Myocyte (in vitro differentiated cells): ENCODE measurements at regions not wholly inside any gene's neighbourhood (a gene's known extent, or its start where the extent isn't known, plus 50 kb on each side); places are given as distances from the start of the nearest gene placed in this dataset.

Source experiments
- DNase-seq: peaks from one replicate; pipeline ENCODE4 v3.0.0-alpha.2; 2012; ENCODE audit warnings: low read depth

- DNase-seq = no peak
These were observed 65.1 kb upstream of the COL3A1 start for GRCh38 chr2:188909036-188909435.

- DNase-seq = no peak
These were observed 57.4 kb upstream of the COL3A1 start for GRCh38 chr2:188916736-188917135.

- no peak for DNase-seq
These were observed 56.5 kb upstream of the COL3A1 start for GRCh38 chr2:188917632-188918031.

- no peak for DNase-seq
These were observed 54.3 kb upstream of the COL3A1 start for GRCh38 chr2:188919824-188920223.

GRCh38 chr2:188922191-188922590 lies 52.0 kb upstream of the COL3A1 start:
- DNase-seq = no peak
